HEK293T (cell line): ENCODE measurements at regions not wholly inside any gene's neighbourhood (a gene's known extent, or its start where the extent isn't known, plus 50 kb on each side); places are given as distances from the start of the nearest gene placed in this dataset.

Source experiments
- ARNT ChIP-seq: fragments of 450-650 bp; IDR thresholded peaks from 2 replicates; pipeline ENCODE4 v1.6.1; 2017; ENCODE audit warnings: mild to moderate bottlenecking
- FOXM1 ChIP-seq: fragments of 450-650 bp; IDR thresholded peaks from 2 replicates; pipeline ENCODE4 v1.6.1; 2017; ENCODE audit warnings: mild to moderate bottlenecking, borderline replicate concordance
- SUZ12 ChIP-seq: fragments of 450-650 bp; IDR thresholded peaks from 2 replicates; pipeline ENCODE4 v1.6.1; 2016; ENCODE audit warnings: mild to moderate bottlenecking
- TF ChIP-seq, protein P1 (sequence below): fragments of 450-650 bp; IDR thresholded peaks from 2 replicates; pipeline ENCODE4 v1.6.1; 2016

GRCh38 chr1:166017395-166017794 lies 149.4 kb downstream of the FAM78B start:
- TF ChIP-seq FOXM1 = no peak
- TF ChIP-seq, protein P1, sequence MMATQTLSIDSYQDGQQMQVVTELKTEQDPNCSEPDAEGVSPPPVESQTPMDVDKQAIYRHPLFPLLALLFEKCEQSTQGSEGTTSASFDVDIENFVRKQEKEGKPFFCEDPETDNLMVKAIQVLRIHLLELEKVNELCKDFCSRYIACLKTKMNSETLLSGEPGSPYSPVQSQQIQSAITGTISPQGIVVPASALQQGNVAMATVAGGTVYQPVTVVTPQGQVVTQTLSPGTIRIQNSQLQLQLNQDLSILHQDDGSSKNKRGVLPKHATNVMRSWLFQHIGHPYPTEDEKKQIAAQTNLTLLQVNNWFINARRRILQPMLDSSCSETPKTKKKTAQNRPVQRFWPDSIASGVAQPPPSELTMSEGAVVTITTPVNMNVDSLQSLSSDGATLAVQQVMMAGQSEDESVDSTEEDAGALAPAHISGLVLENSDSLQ = no peak
- TF ChIP-seq SUZ12 = no peak
- no peak for TF ChIP-seq ARNT
